ENCODE measurements at regions not wholly inside any gene's neighbourhood (a gene's known extent, or its start where the extent isn't known, plus 50 kb on each side); places are given as distances from the start of the nearest gene placed in this dataset.

DNA sequence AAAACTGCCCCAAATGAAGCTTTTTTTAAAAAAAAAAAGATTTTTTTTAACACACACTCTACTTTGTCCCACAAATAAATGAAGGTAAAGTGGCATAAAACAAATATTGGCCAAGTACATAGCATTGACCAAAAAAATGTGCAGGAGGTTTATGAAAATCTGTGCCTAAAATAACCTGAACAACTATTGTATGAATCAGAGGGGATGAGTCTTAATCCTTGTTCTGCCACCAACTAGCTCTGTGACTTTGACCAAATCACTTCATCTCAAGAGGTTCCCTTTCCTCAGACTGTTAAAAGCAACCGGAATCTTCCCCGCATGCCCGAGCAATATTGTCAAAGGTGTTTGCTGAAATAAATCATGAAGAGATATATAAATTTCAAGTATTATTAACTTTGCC, 150.4 kb upstream of the NEBL start:
- H3K27me3 ChIP-seq (ENCODE audit: low read depth): no peaks in the 10 kb centered on the region
- DNase-seq (no peak), ATAC-seq (peak in 1 of 2 donors; percentile 67)
- TF ChIP-seq, protein P1, sequence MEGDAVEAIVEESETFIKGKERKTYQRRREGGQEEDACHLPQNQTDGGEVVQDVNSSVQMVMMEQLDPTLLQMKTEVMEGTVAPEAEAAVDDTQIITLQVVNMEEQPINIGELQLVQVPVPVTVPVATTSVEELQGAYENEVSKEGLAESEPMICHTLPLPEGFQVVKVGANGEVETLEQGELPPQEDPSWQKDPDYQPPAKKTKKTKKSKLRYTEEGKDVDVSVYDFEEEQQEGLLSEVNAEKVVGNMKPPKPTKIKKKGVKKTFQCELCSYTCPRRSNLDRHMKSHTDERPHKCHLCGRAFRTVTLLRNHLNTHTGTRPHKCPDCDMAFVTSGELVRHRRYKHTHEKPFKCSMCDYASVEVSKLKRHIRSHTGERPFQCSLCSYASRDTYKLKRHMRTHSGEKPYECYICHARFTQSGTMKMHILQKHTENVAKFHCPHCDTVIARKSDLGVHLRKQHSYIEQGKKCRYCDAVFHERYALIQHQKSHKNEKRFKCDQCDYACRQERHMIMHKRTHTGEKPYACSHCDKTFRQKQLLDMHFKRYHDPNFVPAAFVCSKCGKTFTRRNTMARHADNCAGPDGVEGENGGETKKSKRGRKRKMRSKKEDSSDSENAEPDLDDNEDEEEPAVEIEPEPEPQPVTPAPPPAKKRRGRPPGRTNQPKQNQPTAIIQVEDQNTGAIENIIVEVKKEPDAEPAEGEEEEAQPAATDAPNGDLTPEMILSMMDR (IDR thresholded peaks at IDR 0.05): no peak
- H3K4me1 ChIP-seq: peaks cover 14% of the 10 kb centered on the region
- intact Hi-C loops (cut with DNase I): no loop called here
- H3K4me3 ChIP-seq: no peak overlapping the region
- H3K36me3 ChIP-seq: no peaks in the 10 kb centered on the region
- H3K9me3 ChIP-seq: no peaks in the 10 kb centered on the region
- H3K27ac ChIP-seq: no peak overlapping the region

DNA sequence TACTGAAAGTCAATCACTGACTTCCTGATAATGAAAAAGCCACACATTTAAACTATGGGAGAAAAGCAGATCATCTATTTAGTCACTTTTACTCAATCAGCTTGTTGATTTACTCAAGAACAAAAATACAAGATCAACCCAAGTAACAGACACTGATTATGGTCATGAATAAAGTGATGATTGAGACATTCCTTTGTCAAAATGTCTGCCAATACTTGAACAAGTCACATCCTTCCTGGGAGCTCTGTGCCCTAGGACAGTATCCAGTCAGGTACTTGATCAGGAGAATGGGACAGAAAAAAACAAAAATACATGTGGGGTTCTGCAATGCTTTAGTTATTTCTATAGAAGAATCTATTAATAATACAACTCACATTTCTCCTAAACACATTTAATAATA, 150.0 kb upstream of the NEBL start:
- no peaks in the 10 kb centered on the region for H3K9me3 ChIP-seq
- ATAC-seq (no peak), DNase-seq (no peak)
- intact Hi-C loops (cut with DNase I): no loop called here
- no peak overlapping the region for H3K27ac ChIP-seq
- peaks cover 14% of the 10 kb centered on the region for H3K4me1 ChIP-seq
- TF ChIP-seq, protein P1 (IDR thresholded peaks at IDR 0.05): no peak
- no peak overlapping the region for H3K4me3 ChIP-seq
- H3K36me3 ChIP-seq: no peaks in the 10 kb centered on the region
- H3K27me3 ChIP-seq (ENCODE audit: low read depth): no peaks in the 10 kb centered on the region

DNA sequence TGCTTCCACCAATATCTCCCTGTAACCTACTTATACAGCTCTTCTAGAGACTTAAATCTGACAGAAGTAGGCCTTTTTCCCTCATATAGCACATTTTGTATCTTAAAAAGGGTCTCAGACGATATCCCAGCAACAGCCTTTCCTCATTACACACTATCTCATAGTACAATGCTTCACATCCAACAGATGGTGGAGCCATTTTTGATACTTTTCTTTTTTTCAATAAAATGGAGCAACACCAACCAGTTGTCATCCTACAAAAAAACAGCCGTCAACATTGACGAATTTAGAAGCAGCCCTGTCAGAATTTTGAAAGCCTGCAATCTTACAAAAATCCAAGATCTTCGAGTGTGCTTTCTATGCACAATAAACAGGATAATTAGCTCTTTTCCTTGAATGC, 145.9 kb upstream of the NEBL start:
- intact Hi-C loops (cut with DNase I): no loop called here
- Histone ChIP-seq H3K4me3 (no peak overlapping the region), H3K27me3 (ENCODE audit: low read depth) (no peaks in the 10 kb centered on the region), H3K9me3 (no peaks in the 10 kb centered on the region), H3K36me3 (no peaks in the 10 kb centered on the region), H3K4me1 (peaks cover 14% of the 10 kb centered on the region), H3K27ac (no peak overlapping the region)
- DNase-seq (no peak), ATAC-seq (no peak)
- TF ChIP-seq, protein P1 (IDR thresholded peaks at IDR 0.05): no peak

DNA sequence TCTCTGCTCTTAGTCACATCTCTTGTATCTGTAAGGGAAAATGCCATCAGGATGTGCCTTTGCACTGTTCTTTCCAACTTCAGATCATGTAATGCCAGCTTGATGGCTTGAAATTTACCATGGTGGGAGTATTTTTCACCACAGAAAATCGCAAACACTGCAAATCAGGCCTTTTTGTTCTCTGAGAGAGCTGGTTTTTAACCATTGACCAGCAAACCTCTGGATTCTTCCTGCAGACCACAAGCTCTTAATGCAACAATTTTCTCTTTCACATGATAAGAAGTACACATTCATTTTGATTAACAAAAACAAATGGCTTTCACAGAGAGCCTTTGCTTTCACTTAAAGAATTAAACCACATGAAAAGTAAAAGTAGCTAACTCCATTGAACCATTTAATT, 145.4 kb upstream of the NEBL start:
- Histone ChIP-seq H3K9me3 (no peaks in the 10 kb centered on the region), H3K27ac (no peak overlapping the region)

DNA sequence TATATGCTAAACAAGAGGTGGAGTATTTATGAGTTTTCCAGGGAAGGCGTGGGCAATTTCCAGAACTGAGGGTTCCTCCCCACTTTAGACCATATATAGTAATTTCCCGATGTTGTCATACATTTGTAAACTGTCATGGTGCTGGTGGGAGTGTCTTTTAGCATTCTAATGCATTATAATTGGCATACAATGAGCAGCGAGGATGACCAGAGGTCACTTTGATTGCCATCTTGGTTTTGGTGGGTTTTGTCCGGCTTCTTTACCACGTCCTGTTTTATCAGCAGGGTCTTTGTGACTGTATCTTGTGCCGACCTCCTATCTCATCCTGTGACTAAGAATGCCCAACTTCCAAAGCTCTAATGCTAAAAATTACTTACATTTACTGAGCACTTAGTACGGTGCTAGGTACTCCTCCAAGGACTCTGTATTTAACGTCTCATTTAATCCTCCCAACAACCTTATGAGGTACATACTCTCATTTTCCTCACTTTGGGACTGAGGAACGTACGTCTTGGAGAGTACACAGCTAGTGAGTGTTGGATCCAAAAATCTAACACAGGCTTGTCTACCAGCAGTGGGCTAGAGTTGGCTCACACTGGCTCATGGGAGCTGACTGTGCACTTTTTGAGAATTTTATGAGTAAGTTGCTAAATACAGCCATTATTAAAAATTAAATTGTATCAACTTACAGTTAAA, 144.8 kb upstream of the NEBL start:
- no peak for DNase-seq
- no peak for ATAC-seq
- no peak overlapping the region for H3K27ac ChIP-seq

More for the DNA sequence above, 145.4 kb upstream of the NEBL start:
- peaks cover 14% of the 10 kb centered on the region for H3K4me1 ChIP-seq
- H3K27me3 ChIP-seq (ENCODE audit: low read depth): no peaks in the 10 kb centered on the region
- no peaks in the 10 kb centered on the region for H3K36me3 ChIP-seq
- no peak for ATAC-seq
- DNase-seq: no peak
- H3K4me3 ChIP-seq: no peak overlapping the region
- intact Hi-C loops (cut with DNase I): no loop called here
- TF ChIP-seq, protein P1 (IDR thresholded peaks at IDR 0.05): no peak

More for the DNA sequence above, 144.8 kb upstream of the NEBL start:
- H3K4me1 ChIP-seq: peaks cover 14% of the 10 kb centered on the region
- H3K9me3 ChIP-seq: no peaks in the 10 kb centered on the region
- intact Hi-C loops (cut with DNase I): no loop called here
- no peaks in the 10 kb centered on the region for H3K36me3 ChIP-seq
- TF ChIP-seq, protein P1 (IDR thresholded peaks at IDR 0.05): no peak
- H3K4me3 ChIP-seq: no peak overlapping the region
- H3K27me3 ChIP-seq (ENCODE audit: low read depth): no peaks in the 10 kb centered on the region

All from lower lobe of right lung (tissue), 2 donors.